KOPT-K1 (cell line): ENCODE measurements at regions not wholly inside any gene's neighbourhood (a gene's known extent, or its start where the extent isn't known, plus 50 kb on each side); places are given as distances from the start of the nearest gene placed in this dataset.

Experiments
- H3K27ac ChIP-seq: fragments of 200-600 bp; sonication (generic); 2 replicates; pipeline ENCODE4 v1.5.1; 2016; ENCODE audit warnings: antibody characterized with exemption, mild to moderate bottlenecking, low read depth, low read length; ENCODE audit not compliant: poor library complexity, severe bottlenecking
- H3K36me3 ChIP-seq: fragments of 200-600 bp; sonication (generic); 2 replicates; pipeline ENCODE4 v1.5.1; 2017; ENCODE audit warnings: antibody characterized with exemption, mild to moderate bottlenecking, low read length, moderate library complexity; ENCODE audit not compliant: insufficient read depth
- H3K9me3 ChIP-seq: fragments of 200-600 bp; sonication (generic); 2 replicates; pipeline ENCODE4 v1.5.1; 2017; ENCODE audit warnings: antibody characterized with exemption, low read length, mild to moderate bottlenecking; ENCODE audit not compliant: insufficient read depth, poor library complexity, severe bottlenecking

- Histone ChIP-seq H3K9me3 (no peaks in the 10 kb centered on the region), H3K36me3 (no peaks in the 10 kb centered on the region), H3K27ac (no peak overlapping the region)
Measured at GRCh38 chr17:13727441-13728171, 125.9 kb upstream of the HS3ST3A1 start.

- H3K27ac ChIP-seq: no peak overlapping the region
Measured at GRCh38 chr17:13728781-13729180, 127.1 kb upstream of the HS3ST3A1 start.

DNA sequence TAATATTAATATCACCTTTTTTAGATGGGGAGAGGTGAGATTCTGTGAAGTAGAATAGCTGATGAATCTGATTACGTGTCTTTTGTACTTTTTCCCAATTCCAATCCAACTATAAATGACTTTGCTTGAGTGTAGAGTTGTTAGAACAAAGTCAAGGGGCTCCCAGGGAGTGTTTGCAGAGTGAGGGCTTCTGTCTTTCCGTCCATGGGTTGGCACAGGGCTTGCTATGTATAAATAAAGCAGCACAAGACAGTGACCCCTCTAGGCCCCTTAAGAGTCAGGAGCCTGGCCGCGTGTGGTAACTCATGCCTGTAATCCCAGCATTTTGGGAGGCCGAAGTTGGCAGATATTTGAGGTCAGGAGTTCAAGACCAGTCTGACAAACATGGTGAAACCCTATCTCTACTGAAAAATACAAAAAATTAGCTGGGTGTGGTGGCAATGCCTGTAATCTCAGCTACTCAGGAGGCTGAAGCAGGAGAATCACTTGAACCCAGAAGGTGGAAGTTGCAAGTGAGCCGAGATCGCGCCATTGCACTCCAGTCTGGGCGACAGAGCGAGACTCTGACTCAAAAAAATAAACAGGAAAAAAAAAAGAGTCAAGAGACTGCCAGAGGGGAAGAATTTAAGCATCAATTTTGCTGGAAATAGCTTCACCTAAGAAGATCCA lies 127.9 kb upstream of the HS3ST3A1 start:
- no peaks in the 10 kb centered on the region for H3K9me3 ChIP-seq
- H3K36me3 ChIP-seq: no peaks in the 10 kb centered on the region
- no peak overlapping the region for H3K27ac ChIP-seq

More at GRCh38 chr17:13728781-13729180, 127.1 kb upstream of the HS3ST3A1 start:
- no peaks in the 10 kb centered on the region for H3K9me3 ChIP-seq
- no peaks in the 10 kb centered on the region for H3K36me3 ChIP-seq

DNA sequence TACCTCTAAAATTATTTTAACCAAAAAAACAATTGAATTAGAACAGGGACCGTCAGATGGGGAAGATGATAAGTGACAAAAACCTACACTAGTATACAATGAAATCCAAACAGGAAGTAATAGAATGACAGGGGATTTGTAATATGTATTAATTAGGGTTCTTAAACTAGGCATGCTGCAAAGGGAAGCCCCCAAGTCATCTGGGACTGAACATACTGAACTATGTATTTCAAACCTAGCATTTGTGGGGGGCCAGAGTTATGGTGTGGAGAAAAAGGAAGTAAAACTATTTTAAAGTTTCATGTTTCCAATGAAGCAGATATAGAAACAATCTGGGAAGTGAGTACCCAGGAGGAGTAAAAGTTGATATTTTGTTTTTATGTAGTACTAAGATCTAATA lies 133.2 kb upstream of the HS3ST3A1 start:
- H3K36me3 ChIP-seq: no peaks in the 10 kb centered on the region
- no peak overlapping the region for H3K27ac ChIP-seq
- no peaks in the 10 kb centered on the region for H3K9me3 ChIP-seq

GRCh38 chr17:13735444-13735843 lies 133.7 kb upstream of the HS3ST3A1 start:
- Histone ChIP-seq H3K27ac (no peak overlapping the region), H3K36me3 (no peaks in the 10 kb centered on the region), H3K9me3 (no peaks in the 10 kb centered on the region)

GRCh38 chr17:13735861-13736260 lies 134.1 kb upstream of the HS3ST3A1 start:
- Histone ChIP-seq H3K9me3 (no peaks in the 10 kb centered on the region), H3K27ac (no peak overlapping the region), H3K36me3 (no peaks in the 10 kb centered on the region)

GRCh38 chr17:13736916-13737315 lies 135.2 kb upstream of the HS3ST3A1 start:
- no peaks in the 10 kb centered on the region for H3K9me3 ChIP-seq
- no peak overlapping the region for H3K27ac ChIP-seq
- H3K36me3 ChIP-seq: no peaks in the 10 kb centered on the region

- no peaks in the 10 kb centered on the region for H3K9me3 ChIP-seq
- H3K36me3 ChIP-seq: no peaks in the 10 kb centered on the region
- H3K27ac ChIP-seq: no peak overlapping the region
Measured at GRCh38 chr17:13740686-13741085, 139.0 kb upstream of the HS3ST3A1 start.

GRCh38 chr17:13741744-13742143 lies 140.0 kb upstream of the HS3ST3A1 start:
- H3K27ac ChIP-seq: no peak overlapping the region
- no peaks in the 10 kb centered on the region for H3K36me3 ChIP-seq
- H3K9me3 ChIP-seq: no peaks in the 10 kb centered on the region

GRCh38 chr17:13743906-13744305 lies 142.2 kb upstream of the HS3ST3A1 start:
- Histone ChIP-seq H3K36me3 (no peaks in the 10 kb centered on the region), H3K9me3 (no peaks in the 10 kb centered on the region)

GRCh38 chr17:13746404-13746803 lies 144.7 kb upstream of the HS3ST3A1 start:
- H3K36me3 ChIP-seq: no peaks in the 10 kb centered on the region
- no peak overlapping the region for H3K27ac ChIP-seq
- no peaks in the 10 kb centered on the region for H3K9me3 ChIP-seq

More at GRCh38 chr17:13743906-13744305, 142.2 kb upstream of the HS3ST3A1 start:
- no peak overlapping the region for H3K27ac ChIP-seq

- no peaks in the 10 kb centered on the region for H3K9me3 ChIP-seq
- no peak overlapping the region for H3K27ac ChIP-seq
- H3K36me3 ChIP-seq: no peaks in the 10 kb centered on the region
Measured at GRCh38 chr17:13749166-13749890, 147.6 kb upstream of the HS3ST3A1 start.

DNA sequence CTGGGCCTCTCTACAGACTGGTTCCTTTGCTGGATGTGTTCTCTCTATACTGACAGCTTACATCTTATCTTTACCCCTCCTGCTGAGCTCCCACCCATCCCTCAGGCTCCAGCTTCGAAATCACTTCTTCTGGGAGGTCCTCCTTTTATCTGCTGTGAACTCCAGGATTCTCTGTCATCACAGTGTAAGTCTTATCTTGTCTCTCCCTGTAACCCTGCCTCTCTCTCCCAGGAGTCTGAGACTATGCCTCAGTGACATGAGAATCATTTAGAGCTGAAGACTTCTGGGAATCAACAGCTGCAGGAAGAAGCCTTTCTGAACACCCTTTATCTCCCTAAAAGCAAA lies 148.1 kb upstream of the HS3ST3A1 start:
- Histone ChIP-seq H3K27ac (no peak overlapping the region), H3K36me3 (no peaks in the 10 kb centered on the region), H3K9me3 (no peaks in the 10 kb centered on the region)

GRCh38 chr17:13750816-13751793 lies 149.4 kb upstream of the HS3ST3A1 start:
- Histone ChIP-seq H3K9me3 (no peaks in the 10 kb centered on the region), H3K27ac (no peak overlapping the region)

More at GRCh38 chr17:13750816-13751793, 149.4 kb upstream of the HS3ST3A1 start:
- no peaks in the 10 kb centered on the region for H3K36me3 ChIP-seq
